Retinal pigment epithelial cell (primary cell): ENCODE measurements at regions not wholly inside any gene's neighbourhood (a gene's known extent, or its start where the extent isn't known, plus 50 kb on each side); places are given as distances from the start of the nearest gene placed in this dataset.

Experiments
- DNase-seq: peaks from one replicate; pipeline ENCODE4 v3.0.0-alpha.2; 2010; ENCODE audit warnings: low read depth
- H3K4me3 ChIP-seq: 2 replicates; pipeline ENCODE4 v1.5.1; 2011; ENCODE audit warnings: mild to moderate bottlenecking, low read length, control low read depth, moderate library complexity
- CTCF ChIP-seq: conservative IDR thresholded peaks from 2 replicates; pipeline ENCODE4 v1.5.1; 2011; ENCODE audit warnings: low read depth, low read length, control low read depth, inconsistent platforms

- TF ChIP-seq CTCF: no peak
- no peak overlapping the region for H3K4me3 ChIP-seq
- DNase-seq: no peak
These were observed 595.1 kb downstream of the SNAPC1 start for GRCh38 chr14:62357362-62357761.

- TF ChIP-seq CTCF: no peak
- no peak for DNase-seq
- no peak overlapping the region for H3K4me3 ChIP-seq
These were observed 601.9 kb downstream of the SNAPC1 start for GRCh38 chr14:62364161-62364560.

DNA sequence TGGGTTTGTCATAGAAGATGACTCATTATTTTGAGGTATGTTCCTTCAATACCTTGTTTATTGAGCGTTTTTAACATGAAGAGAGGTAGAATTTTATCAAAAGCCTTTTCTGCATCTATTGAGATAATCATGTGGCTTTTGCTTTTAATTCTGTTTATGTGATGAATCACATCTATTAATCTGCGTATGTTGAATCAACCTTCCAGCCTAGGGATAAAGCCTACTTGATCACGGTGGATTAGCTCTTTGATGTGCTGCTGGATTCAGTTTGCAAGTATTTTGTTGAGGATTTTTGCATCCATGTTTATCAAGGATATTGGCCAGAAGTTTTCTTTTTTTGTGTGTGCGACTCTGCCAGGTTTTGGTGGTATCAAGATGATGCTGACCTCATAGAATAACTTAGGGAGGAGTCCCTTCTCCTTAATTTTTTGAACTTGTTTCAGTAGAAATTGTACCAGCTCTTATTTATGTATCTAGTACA, 602.6 kb downstream of the SNAPC1 start:
- no peak overlapping the region for H3K4me3 ChIP-seq
- TF ChIP-seq CTCF: no peak
- peak; percentile 10 for DNase-seq

DNA sequence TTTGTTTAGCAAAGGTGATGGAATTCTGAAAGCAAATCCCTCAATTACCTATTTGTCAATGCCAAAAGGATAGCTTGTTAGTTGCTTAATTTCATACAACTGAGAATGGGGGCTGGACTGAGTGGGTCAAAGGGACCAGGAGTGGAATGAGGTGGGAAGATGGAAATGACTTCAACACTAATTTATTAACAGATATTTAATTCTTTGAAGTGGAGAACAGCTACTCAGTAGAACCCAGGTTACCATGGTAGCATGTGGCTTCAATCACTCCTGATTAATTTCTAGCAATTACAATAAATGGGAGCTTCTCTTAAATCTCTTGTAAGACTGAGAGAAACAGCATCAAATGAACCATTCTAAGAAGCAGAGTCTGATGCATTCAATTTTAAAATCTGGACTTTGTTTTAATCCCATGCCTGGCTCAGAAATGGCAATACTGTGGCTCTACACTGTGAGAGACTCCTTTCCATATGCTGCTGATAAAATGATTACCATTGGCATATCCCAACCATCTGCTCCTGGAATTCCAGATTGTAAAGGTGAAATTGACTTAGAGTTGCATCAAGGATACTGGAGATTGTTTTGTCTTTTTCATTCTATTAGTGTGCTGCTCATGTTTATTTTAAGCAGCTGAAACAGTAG, 607.8 kb downstream of the SNAPC1 start:
- H3K4me3 ChIP-seq: no peak overlapping the region
- no peak for DNase-seq
- TF ChIP-seq CTCF: no peak

- no peak overlapping the region for H3K4me3 ChIP-seq
- TF ChIP-seq CTCF: no peak
- no peak for DNase-seq
These were observed 611.7 kb downstream of the SNAPC1 start for GRCh38 chr14:62373944-62374343.

GRCh38 chr14:62378057-62378456, 615.8 kb downstream of the SNAPC1 start:
- TF ChIP-seq CTCF: no peak
- DNase-seq: no peak
- H3K4me3 ChIP-seq: no peak overlapping the region

GRCh38 chr14:62381311-62382070, 619.3 kb downstream of the SNAPC1 start:
- no peak for TF ChIP-seq CTCF
- no peak for DNase-seq
- no peak overlapping the region for H3K4me3 ChIP-seq
